ENCODE measurements at regions not wholly inside any gene's neighbourhood (a gene's known extent, or its start where the extent isn't known, plus 50 kb on each side); places are given as distances from the start of the nearest gene placed in this dataset.

GRCh38 chr13:85347251-85347650 lies 452.0 kb downstream of the SLITRK6 start:
- H3K27ac ChIP-seq = no peak overlapping the region
- ATAC-seq (ENCODE audit: insufficient number of reproducible peaks, low FRiP score, low read depth) = no peak
- H3K9me3 ChIP-seq = no peaks in the 10 kb centered on the region
- no peaks in the 10 kb centered on the region for H3K36me3 ChIP-seq
- no peak for DNase-seq (ENCODE audit: low spot score)
- no peak overlapping the region for H3K4me3 ChIP-seq
- no peak for TF ChIP-seq CTCF (IDR thresholded peaks at IDR 0.05)
- no peaks in the 10 kb centered on the region for H3K27me3 ChIP-seq (replicated peaks; ENCODE audit: insufficient read depth)
- no peaks in the 10 kb centered on the region for H3K4me1 ChIP-seq (ENCODE audit: control insufficient read depth in 1 of 2, low read depth in 2 of 2)

- TF ChIP-seq CTCF (IDR thresholded peaks at IDR 0.05) = no peak
- Histone ChIP-seq H3K4me3 (no peak overlapping the region), H3K9me3 (no peaks in the 10 kb centered on the region), H3K4me1 (ENCODE audit: control insufficient read depth in 1 of 2, low read depth in 2 of 2) (no peaks in the 10 kb centered on the region), H3K27me3 (replicated peaks; ENCODE audit: insufficient read depth) (no peaks in the 10 kb centered on the region), H3K27ac (no peak overlapping the region), H3K36me3 (no peaks in the 10 kb centered on the region)
- ATAC-seq (ENCODE audit: insufficient number of reproducible peaks, low FRiP score, low read depth) (no peak), DNase-seq (ENCODE audit: low spot score) (no peak)
Measured at GRCh38 chr13:85334187-85334586, 465.0 kb downstream of the SLITRK6 start.

- H3K9me3 ChIP-seq = no peaks in the 10 kb centered on the region
- ATAC-seq (ENCODE audit: insufficient number of reproducible peaks, low FRiP score, low read depth) (no peak), DNase-seq (ENCODE audit: low spot score) (no peak)
- TF ChIP-seq CTCF (IDR thresholded peaks at IDR 0.05) = no peak
- no peak overlapping the region for H3K27ac ChIP-seq
- no peaks in the 10 kb centered on the region for H3K27me3 ChIP-seq (replicated peaks; ENCODE audit: insufficient read depth)
- H3K36me3 ChIP-seq = no peaks in the 10 kb centered on the region
- H3K4me3 ChIP-seq = no peak overlapping the region
- no peaks in the 10 kb centered on the region for H3K4me1 ChIP-seq (ENCODE audit: control insufficient read depth in 1 of 2, low read depth in 2 of 2)
Measured at GRCh38 chr13:85333506-85334020, 465.7 kb downstream of the SLITRK6 start.

- Histone ChIP-seq H3K4me1 (ENCODE audit: control insufficient read depth in 1 of 2, low read depth in 2 of 2) (no peaks in the 10 kb centered on the region), H3K4me3 (no peak overlapping the region), H3K9me3 (no peaks in the 10 kb centered on the region), H3K27ac (no peak overlapping the region), H3K36me3 (no peaks in the 10 kb centered on the region), H3K27me3 (replicated peaks; ENCODE audit: insufficient read depth) (no peaks in the 10 kb centered on the region)
- DNase-seq (ENCODE audit: low spot score) = no peak
- no peak for TF ChIP-seq CTCF (IDR thresholded peaks at IDR 0.05)
- no peak for ATAC-seq (ENCODE audit: insufficient number of reproducible peaks, low FRiP score, low read depth)
Measured at GRCh38 chr13:85332615-85333014, 466.6 kb downstream of the SLITRK6 start.

GRCh38 chr13:85321734-85322133 lies 477.5 kb downstream of the SLITRK6 start:
- H3K4me1 ChIP-seq (ENCODE audit: control insufficient read depth in 1 of 2, low read depth in 2 of 2) = no peaks in the 10 kb centered on the region
- DNase-seq (ENCODE audit: low spot score) = no peak
- TF ChIP-seq CTCF (IDR thresholded peaks at IDR 0.05) = no peak
- no peak overlapping the region for H3K4me3 ChIP-seq
- ATAC-seq (ENCODE audit: insufficient number of reproducible peaks, low FRiP score, low read depth) = no peak
- H3K27ac ChIP-seq = no peak overlapping the region
- no peaks in the 10 kb centered on the region for H3K36me3 ChIP-seq
- no peaks in the 10 kb centered on the region for H3K9me3 ChIP-seq
- H3K27me3 ChIP-seq (replicated peaks; ENCODE audit: insufficient read depth) = no peaks in the 10 kb centered on the region
